ENCODE measurements at regions not wholly inside any gene's neighbourhood (a gene's known extent, or its start where the extent isn't known, plus 50 kb on each side); places are given as distances from the start of the nearest gene placed in this dataset.

GRCh38 chr12:47367912-47368537, 288.3 kb upstream of the AMIGO2 start:
- TF ChIP-seq HDGF (IDR thresholded peaks at IDR 0.05; ENCODE audit: borderline replicate concordance) = no peak
- TF ChIP-seq SP1 (IDR thresholded peaks at IDR 0.05) = no peak
- TF ChIP-seq FOXK2 (IDR thresholded peaks at IDR 0.05) = no peak
- TF ChIP-seq BHLHE40 (IDR thresholded peaks at IDR 0.05; ENCODE audit: borderline replicate concordance) = no peak
- no peak for TF ChIP-seq NFRKB (IDR thresholded peaks at IDR 0.05)
- no peak for TF ChIP-seq TARDBP (IDR thresholded peaks at IDR 0.05)
- no peak for TF ChIP-seq FOXM1 (IDR thresholded peaks at IDR 0.05; ENCODE audit: borderline replicate concordance)

Measured in HEK293T (cell line).